ENCODE measurements at regions not wholly inside any gene's neighbourhood (a gene's known extent, or its start where the extent isn't known, plus 50 kb on each side); places are given as distances from the start of the nearest gene placed in this dataset.

DNA sequence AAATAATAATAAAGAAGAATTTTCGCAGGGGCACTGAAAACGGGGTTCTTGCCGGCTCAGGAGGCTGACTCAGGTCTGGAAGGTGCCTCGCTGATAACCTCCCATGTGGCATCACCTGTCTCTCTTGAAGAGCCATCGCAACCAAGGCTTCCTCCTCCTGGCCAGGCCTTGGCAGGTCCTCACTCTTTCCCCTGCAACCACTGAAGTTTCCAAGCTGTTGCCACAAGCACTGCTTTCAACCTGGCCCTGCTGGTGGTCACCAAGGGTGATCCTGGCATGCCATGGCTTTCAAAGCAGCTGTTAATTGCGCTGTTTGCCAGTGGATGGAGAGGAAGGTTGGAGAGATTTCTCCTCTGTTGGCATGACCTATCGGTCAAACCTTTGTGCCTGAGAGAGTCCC lies 163.6 kb upstream of the COPS8 start:
- no peak for DNase-seq (ENCODE audit: low read depth in 2 of 2)

- no peak for DNase-seq (ENCODE audit: low read depth in 2 of 2)
Observed at GRCh38 chr2:236928380-236929037, 157.2 kb upstream of the COPS8 start.

DNA sequence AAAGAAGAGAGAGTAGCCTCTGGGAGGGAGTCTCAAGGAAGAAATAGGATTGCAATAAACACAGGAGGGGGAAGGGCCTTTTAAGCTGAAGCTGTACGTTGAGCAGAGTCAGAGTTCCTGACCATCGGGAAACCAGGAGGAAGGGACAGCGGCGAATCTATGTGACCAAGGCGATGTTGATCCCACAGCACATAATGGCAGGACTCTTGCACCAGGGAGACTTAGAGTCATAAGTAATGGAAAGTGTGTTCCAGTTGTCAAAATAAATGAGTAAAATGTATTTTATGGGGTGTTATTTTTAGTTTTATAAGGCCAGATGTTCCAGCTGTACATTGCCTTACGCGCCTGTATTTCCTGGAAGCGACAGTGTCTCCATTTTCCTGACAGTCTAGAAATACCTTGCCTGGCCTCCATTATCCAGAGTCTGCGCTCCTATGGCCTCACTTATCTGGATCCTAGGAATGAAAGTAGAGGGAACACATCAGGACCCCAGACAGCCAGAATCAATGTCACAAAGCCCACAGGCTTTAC lies 152.8 kb upstream of the COPS8 start:
- no peak for DNase-seq (ENCODE audit: low read depth in 2 of 2)

DNA sequence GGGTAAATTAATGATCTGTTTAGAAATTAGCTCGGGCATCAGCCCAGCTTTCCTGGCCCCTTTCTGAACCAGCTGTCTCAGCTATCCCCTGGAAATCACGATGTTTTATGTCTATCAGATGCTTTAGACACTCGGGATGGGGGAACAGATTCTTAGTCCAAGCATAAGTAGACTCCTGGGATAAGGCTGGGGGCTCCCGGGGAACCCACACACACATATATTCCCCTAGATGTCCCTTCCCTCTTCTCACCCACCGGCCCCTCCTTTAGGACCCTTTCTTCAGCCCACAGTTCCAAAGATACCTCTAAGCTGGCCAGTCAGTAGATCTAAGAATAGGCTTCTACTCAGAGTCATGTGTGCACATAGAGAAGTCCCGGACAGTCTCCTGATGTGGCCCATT lies 151.5 kb upstream of the COPS8 start:
- DNase-seq (ENCODE audit: low read depth in 2 of 2) = no peak

DNA sequence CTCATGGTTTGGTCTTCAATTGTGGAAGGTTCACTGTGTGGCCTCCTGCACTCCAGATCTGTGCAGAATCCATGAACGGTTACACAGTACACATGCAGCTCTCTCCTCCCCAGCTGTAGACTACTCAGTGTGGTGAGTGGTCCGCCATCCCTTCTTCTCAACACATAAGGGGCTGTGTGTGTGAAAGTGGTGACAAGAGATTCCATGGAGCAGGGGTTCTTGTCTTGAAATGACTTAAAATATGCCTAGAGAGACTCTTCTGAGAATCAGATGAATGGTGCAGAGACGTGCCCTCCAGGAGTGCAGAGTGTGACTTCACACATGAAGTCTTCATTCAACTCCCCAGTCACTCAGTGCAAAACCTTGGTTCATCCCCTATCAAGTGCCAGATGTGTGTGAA lies 151.0 kb upstream of the COPS8 start:
- no peak for DNase-seq (ENCODE audit: low read depth in 2 of 2)

DNA sequence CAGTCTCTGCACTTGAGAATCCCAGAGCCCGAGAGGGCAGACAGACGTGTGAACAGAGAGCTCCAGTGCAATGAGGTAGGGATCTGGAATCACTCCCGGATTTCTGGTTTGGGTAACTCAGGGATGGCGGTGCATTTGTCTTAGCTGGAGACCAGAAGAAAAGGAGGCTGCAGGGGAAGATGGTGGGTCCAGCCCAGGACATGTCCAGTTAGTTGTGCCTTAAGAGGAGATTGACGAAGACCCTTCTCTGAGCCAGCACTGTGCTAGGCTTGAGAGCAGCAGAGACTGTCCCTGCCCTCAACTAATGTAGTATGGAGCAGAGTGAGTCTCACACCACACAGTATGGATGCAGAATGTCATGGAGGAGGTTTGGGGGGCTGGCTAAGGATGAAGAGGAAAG lies 150.6 kb upstream of the COPS8 start:
- no peak for DNase-seq (ENCODE audit: low read depth in 2 of 2)

DNA sequence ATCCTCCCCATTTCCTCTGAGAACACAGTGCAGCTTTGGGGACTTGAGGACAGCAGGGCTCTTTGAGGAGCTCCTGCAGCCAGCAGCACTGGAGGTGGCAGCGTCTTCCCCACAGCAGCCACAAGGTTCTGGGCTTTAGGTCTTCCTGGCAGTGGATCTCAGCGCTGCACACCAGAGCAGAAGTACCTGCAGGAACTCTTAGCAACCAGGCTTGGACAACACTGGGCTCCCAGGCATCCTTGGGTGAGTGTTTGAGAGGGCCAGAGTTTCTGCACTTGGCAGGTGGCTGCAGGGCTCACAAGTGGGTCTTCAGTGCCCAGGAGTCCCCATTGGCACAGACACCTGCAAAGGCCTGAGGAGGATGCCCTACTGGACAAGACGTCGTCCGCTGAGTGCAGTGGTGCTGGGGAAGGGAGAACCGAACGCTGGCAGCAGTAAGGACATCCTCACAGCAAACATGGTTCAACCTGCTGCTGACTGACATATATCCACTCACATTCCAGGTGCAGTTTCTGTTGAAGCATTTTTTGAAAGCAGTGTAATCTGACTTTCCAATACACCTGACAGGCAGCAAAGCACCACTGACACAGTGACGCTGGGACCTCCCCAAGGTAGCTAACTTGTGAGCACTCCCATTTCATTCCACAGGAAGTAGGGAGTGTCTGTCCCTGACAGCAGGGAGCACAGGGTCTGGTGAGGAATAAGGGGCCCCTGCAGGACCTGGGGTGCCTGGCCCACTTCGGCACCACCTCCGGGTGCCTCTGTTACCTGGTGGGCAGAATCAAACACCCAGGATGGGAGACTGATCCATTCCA lies 149.9 kb upstream of the COPS8 start:
- no peak for DNase-seq (ENCODE audit: low read depth in 2 of 2)

GRCh38 chr2:236936446-236936940 lies 149.2 kb upstream of the COPS8 start:
- no peak for DNase-seq (ENCODE audit: low read depth in 2 of 2)

DNA sequence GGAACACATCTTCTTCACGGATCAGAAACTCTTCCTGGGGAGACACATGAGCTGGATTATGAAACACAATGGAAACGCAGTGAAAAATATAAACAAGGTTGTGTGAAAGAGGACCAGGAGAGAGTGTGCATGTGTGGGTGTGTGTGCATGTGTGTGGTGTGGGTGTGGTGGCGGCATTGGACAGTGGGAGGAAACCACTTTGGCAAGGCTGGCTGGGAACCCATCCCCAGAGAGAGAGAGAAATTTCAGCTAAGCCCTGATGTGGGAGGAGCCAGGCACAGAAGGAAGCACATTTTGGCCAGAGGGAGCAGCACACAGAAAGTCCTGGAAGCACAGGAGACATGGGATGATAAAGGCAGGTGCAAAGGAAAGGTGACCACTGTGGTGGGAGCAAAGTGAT lies 147.6 kb upstream of the COPS8 start:
- no peak for DNase-seq (ENCODE audit: low read depth in 2 of 2)

DNA sequence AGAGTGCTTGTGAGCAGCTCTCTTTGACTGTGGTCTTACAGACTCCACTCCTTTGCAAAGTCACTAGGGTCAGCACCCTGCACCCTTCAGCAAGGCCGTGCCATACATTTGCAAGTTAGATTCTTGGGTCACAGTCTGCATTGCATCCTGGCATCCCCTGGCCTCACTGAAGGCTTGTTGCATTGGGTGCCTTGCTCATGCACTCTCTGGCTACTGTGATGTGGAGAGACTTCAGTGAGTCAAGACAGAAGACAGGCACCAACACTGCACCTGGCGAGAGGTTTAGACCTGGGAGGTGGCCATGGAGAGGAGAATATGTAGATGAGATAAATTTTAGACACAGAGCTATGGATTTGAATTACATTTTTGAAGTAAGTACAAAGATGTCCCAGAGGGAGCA lies 146.4 kb upstream of the COPS8 start:
- DNase-seq (ENCODE audit: low read depth in 2 of 2) = no peak

GRCh38 chr2:236939721-236940231 lies 145.9 kb upstream of the COPS8 start:
- DNase-seq (ENCODE audit: low read depth in 2 of 2) = no peak

DNA sequence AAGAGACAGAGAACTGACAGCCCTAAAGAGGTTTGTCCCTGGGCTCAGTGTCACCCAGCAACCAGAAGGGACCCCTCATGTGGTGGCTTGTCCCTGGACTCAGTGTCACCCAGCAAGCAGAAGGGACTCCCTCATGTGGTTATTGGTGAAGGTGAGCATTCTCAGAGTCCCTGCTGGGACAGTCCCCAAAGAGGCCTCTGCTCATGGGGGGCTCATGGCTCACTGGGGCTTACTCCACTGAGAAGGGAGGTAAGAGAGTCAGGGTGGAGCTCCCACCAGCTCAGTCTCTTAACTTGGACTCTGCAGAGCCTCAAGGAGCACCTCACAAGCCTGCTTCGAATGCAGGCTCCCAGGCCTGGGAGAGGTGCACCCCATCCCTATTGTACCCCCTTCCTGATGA lies 145.2 kb upstream of the COPS8 start:
- DNase-seq (ENCODE audit: low read depth in 2 of 2) = no peak

- no peak for DNase-seq (ENCODE audit: low read depth in 2 of 2)
Observed at GRCh38 chr2:236940916-236941520, 144.7 kb upstream of the COPS8 start.

- DNase-seq (ENCODE audit: low read depth in 2 of 2) = no peak
Observed at GRCh38 chr2:236941551-236941950, 144.1 kb upstream of the COPS8 start.

- no peak for DNase-seq (ENCODE audit: low read depth in 2 of 2)
Observed at GRCh38 chr2:236942554-236942953, 143.1 kb upstream of the COPS8 start.

GRCh38 chr2:236943068-236943467 lies 142.6 kb upstream of the COPS8 start:
- DNase-seq (ENCODE audit: low read depth in 2 of 2) = no peak

DNA sequence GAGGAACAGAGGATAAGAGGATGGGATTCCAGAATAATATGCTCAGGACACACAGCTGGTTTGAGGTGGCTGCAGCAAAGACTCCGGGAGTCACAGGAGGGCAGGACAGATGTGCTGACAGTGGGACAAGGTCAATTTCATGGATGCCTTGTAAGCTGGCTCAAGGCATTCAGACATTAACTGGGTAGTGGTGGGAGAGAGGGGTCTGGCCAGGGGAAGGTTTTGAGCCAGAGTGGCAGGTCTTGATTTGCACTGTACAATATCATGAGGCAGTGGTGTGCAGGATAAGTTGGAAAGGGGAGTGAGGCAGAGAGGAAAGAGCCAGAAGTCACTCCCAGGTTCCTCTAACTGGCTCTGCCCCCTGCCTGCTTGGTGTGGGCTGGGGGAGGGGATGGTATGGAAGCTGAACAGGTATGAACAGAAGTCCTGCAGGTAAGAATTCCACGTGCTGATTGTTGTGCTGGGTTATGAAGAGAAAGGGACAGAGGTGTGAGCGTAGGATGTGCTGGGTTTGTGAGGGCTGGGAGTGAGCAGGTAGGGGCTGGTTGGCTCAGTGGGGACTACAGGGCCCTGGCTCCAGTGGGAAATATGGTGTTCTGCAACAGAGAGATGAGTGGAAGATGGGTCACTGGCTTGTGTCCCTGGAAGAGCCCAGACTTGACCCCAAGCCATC lies 141.7 kb upstream of the COPS8 start:
- no peak for DNase-seq (ENCODE audit: low read depth in 2 of 2)

- DNase-seq (ENCODE audit: low read depth in 2 of 2) = no peak
Observed at GRCh38 chr2:236944561-236944960, 141.1 kb upstream of the COPS8 start.

DNA sequence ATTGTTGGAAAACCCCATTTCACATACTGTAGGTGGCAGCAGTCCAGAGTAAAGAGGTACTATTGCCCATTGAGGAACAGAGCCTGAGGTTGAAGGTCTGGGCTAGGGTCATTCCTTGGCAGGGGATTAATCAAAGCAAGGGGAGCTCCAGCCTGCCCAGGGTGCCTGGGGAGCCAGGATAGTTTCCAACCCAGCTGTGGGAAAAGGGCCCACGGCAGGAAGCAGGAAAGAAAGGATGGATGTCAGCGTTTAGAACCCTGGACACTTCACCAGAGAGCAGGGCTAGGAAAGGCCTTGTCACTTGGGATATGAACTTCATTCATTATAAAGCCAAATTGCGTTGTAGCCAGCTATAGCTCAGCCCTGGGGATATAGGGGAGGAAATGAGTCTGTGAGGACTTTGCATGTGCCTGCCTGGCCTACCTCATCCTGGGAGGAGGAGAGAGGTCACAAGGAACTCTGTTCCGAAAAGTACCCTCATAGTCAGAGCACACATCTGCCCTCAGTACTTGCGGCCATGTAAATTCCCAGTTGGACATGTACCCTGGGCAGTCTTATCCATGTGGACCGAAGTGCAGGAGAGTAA lies 140.2 kb upstream of the COPS8 start:
- DNase-seq (ENCODE audit: low read depth in 2 of 2) = no peak

DNA sequence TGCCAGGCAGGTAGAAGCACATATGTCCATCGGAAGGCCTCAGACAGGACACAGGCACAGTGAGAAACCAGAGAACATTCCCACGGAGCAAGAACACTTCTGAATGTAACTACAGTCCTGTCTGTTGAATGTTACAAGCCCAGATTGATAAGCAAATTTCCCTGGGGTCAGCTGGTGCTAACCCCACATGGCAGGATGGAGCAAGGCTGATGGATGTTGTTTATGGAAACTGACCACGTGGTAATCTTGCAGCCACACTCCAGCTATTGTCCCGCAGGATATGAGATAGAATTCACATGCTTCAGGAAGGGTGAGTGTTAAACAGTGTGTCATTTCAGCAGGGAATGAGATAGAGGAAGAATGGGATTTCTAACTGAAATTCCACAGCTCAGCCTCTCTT lies 138.8 kb upstream of the COPS8 start:
- no peak for DNase-seq (ENCODE audit: low read depth in 2 of 2)

DNA sequence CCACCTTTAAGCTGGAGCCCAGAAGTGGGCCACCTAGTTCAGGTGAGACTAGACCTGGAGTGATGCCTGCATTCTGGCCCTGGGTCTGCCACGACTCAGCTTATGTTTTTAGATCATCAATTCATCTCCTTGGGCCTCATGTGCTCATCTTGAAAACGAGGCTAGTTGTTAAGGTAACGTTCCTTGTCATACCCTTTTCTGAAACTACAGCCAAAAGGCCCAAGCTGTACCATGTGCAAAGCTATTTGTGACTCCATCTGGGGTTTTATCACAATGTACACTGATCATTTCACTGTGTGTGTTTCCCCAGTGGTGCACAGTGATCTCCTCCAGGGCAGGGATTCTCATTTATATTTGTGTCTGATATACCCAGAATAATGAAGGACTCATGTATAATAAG lies 138.4 kb upstream of the COPS8 start:
- DNase-seq (ENCODE audit: low read depth in 2 of 2) = no peak

DNA sequence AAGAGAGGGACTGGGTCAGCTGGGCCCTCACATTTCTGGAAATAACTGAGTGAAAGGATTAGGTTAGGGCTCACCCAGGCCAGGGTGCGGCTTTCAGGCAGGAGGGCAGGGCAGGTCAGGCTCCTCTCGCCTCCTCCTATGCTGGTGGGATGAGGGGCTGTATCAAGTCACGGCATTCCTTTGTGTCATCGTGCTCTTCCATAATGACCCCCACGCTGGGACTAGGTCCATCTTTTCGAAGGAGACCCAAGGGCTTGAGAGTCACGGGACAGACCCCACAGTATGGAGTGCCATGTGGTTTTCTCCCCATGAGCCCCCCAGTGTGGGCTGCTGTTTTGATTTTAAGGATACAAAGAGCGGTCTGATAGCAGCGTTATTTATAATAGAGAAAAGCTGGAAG lies 137.8 kb upstream of the COPS8 start:
- no peak for DNase-seq (ENCODE audit: low read depth in 2 of 2)

Measured in stimulated activated CD8-positive, alpha-beta memory T cell treated with anti-CD3 and anti-CD28 coated beads, Interleukin-15, amount 100 ng/mL, for 48 hours (primary cell).